ENCODE measurements at regions not wholly inside any gene's neighbourhood (a gene's known extent, or its start where the extent isn't known, plus 50 kb on each side); places are given as distances from the start of the nearest gene placed in this dataset.
"Not testable (repeated sequence)": the region's sequence is repeated elsewhere in the genome, so short reads cannot be mapped to it uniquely, and the experiment has no call there.

GRCh38 chr7:52689912-52690311, 345.5 kb upstream of the POM121L12 start:
- no peak for DNase-seq

GRCh38 chr7:52685333-52685732, 350.1 kb upstream of the POM121L12 start:
- DNase-seq = no peak

- no peak for DNase-seq
Observed at GRCh38 chr7:52684388-52684787, 351.0 kb upstream of the POM121L12 start.

DNA sequence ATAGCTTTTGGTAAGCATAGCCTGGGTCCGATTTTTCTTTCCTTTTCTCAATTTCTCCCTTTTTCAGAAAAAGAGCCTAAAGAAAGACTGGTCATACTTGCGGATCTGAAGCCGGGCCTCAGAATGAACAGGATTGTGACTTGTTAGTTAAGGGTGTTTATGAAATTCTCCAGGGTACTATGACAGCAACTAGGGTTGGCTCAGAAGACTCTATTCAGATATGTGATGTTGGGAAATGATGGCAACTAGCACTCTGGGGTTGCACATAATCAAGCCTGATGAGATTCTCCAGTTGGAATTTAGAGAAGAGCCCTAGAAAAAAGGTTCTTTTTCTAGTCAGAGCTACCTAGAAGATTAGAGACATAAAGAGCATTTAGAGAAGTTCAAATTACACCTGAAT, 352.4 kb upstream of the POM121L12 start:
- DNase-seq = no peak

DNA sequence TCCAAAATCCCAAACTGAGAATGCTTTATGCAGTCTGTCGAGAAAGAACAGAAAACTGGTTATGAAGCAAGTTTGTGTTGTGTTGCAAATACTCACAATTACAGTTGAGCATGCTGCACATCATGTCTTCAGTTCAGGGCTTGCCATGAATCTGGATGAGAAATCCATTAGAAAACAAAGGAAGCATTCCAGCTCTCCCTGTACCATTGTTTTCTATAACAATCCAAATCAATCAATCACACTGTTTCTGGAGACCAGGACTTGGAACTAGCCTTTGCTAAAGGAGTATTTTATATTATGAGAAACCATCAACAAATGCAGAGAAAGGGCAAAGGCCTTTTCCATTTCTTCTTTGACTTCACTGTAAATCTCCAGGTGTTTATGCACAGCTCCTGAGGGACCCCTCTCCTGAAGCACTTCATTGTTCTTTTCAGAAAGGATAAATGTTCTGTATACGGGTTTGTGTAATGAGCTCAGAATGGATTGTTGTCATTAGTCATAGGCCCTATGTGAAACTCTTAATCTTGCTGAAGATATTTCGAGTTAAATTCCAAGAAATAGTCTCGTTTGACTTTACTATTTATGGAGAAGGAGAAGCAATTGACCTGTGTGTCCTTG, 364.7 kb upstream of the POM121L12 start:
- DNase-seq = no peak

GRCh38 chr7:52669031-52669430, 366.4 kb upstream of the POM121L12 start:
- no peak for DNase-seq

DNA sequence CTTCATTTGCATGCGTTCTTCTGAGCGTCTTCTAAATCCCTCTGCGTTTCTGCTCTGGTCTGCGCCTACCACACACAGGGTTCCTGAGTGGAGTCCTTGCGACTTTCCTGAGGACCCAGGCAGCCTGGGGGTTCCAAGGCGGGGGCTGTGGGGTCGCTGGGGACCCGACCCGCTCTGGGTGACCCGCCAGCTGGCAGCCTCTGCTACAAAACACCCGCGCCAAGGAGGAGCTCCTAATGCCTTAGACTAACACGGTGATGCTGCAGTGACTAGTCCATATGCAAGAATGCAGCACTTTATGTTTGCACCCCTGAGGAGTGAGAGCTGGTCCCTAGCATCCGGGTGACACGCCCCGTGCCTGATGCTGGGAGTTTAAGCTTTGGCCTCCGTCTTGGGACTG, 367.0 kb upstream of the POM121L12 start:
- DNase-seq = no peak

DNA sequence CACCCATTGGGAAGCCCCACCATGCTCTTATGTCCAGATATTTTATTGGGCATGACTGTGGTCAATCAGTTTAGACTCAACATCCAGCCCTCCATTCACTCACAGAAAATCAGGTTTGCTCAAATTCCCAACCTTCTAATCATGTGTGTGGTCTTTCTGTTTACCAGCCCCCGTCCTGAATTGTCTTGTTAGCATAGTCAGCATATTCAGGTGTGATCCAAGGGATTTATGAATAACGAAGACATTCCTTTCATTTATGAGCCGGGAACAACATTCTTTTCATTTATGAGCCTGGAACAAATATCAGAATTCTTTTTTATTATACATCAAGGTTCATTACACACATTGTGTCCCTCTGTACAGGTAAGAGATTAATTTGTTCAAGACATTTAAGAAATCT, 376.3 kb upstream of the POM121L12 start:
- no peak for DNase-seq

GRCh38 chr7:52656098-52656497, 379.3 kb upstream of the POM121L12 start:
- no peak for DNase-seq

DNA sequence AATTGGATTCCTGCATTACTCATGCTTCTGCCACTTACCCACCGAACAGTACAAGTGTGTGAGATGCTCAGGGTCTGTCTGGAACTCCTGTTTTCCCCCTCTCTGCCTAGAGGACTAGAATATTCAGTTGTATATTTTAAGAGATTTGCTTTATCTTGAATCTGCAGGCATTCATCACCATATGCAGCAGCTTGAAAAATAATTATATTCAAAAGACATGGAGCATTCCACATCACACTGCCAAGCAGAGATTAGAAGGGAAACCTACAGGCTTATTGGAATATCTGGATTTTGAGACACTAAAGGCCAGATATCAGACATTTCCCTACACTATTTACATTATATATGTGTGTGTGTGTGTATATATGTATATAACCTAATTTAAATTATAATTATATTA, 382.8 kb upstream of the POM121L12 start:
- no peak for DNase-seq

DNA sequence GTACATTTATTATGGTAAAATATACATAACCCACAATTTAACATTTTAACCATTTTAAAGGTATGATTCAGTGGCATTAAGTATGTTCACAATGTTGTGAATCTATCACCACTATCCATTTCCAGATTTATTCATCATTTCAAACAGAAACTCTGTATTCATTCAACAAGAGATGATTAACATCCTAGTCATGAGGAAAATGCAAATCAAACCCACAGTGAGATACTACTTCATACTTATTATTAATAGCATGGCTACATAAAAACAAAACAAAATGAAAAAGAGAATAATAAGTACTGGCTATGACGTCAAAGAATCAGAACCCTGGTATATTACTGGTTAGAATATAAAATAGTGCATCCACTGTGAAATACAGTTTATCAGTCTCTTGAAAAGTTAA, 386.6 kb upstream of the POM121L12 start:
- no peak for DNase-seq

DNA sequence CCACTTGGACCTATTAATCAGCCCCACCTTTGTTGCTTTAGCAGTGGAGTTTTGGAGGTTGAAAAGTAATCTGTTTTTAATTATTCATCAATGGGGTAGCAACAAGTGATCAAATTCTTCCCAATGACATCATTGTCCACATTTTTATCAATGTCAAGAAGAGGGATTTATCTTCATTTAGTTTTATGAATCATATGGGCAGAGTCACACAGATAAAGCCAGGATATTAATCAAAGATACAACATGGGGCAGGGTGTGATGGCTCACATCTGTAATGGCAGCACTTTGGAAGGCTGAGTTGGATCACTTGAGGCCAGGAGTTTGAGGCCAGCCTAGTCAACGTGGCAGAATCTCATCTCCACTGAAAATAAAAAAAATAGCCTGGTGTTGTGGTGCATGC, 388.4 kb upstream of the POM121L12 start:
- no peak for DNase-seq

- no peak for DNase-seq
Observed at GRCh38 chr7:52639981-52640380, 395.5 kb upstream of the POM121L12 start.

GRCh38 chr7:52639126-52639525, 396.3 kb upstream of the POM121L12 start:
- DNase-seq = no peak

- no peak for DNase-seq
Observed at GRCh38 chr7:52635021-52635420, 400.4 kb upstream of the POM121L12 start.

GRCh38 chr7:52620849-52621248, 414.6 kb upstream of the POM121L12 start:
- no peak for DNase-seq

DNA sequence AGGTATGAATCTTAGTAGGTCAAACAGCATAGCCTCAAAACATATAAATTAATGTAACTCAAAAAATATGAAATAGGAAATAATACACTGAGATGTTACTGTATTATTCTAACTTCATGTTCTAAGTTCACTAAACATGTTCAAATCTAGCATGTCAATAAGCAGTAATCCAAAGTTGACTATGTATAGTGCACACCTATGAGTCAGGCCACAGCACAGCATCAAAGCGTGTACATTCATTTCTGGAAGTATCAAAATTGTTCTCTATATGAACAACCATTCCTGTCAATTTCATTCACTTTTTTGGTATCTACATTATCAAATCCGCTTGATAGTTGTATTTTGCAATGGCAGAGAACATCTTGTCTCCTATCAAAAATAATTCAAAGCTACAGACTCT, 418.9 kb upstream of the POM121L12 start:
- no peak for DNase-seq

- no peak for DNase-seq
Observed at GRCh38 chr7:52615021-52615695, 420.3 kb upstream of the POM121L12 start.

DNA sequence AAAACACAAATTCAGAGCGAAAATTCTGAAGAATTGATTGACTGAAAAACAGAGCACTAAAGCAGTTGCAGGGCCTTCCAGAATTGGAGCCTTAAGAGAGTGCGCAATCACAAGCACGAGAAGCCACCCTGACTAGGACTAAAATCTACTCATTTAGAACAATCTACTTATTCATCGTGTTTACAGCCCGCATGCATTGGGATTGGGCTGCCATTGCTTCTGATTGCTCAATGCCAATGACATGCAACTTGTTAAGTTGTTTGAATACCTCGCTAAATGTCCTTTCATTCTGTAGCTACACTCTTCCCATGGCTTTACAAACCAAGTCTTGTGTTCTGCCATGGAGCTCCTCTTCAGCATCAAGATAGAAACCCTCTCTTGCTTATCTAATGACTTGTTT, 425.9 kb upstream of the POM121L12 start:
- DNase-seq = no peak

DNA sequence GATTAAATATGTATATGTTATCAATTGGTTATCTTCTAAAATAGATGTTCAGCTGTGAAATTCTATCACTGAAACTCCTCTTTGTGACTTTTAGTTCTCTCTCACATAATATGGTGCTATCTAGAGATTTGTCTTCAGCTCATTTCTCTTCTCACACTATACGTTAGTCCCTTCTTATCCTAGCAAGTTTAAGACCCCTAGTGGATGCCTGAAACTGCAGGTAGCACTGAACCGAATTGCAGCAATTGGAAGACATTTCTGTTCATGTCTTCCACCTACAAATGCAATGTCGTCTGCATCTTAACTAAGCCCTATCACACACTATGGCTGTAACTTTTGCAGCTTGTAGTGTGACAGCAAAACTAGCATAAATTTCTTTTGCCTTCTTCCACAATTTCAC, 442.7 kb upstream of the POM121L12 start:
- no peak for DNase-seq

- no peak for DNase-seq
Observed at GRCh38 chr7:52586704-52587103, 448.7 kb upstream of the POM121L12 start.

DNA sequence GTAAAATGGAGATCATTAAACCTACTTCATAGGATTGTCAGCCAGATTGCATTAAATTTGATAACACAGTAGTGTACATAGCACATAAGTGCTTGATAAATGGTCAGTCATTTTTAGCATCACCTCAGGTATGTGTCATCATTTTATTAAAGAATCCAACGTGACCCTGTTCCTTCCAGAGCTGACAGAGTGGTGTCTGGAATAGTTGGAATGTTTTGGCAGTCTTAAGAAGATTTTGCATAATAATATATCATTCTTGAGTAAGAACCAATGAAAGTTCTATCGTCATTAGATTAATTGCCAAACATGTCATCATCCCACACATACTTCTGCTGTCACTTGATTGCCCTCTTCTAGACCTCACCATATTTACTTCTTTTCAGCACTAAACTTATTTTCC, 451.4 kb upstream of the POM121L12 start:
- DNase-seq = no peak

GRCh38 chr7:52573141-52573540, 462.3 kb upstream of the POM121L12 start:
- not testable (repeated sequence) for DNase-seq

DNA sequence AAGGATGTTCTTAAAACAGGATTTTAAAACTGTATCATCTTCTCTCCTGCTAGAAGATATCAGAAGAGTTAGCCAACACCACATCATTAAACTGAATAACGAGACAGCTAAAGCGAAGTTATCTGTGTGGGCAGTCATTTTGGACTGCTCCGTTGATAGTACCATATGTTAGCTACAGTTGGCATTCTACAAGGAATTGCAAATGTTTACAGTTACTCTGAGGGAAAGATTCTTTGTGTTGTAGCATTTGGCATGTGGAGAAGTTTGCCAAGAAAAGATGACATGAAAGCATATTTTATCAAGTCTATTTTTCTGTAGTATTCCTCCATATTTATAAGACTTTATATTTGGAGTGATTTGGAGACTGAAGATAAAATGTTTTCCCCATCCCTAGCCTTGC, 464.4 kb upstream of the POM121L12 start:
- DNase-seq = no peak

DNA sequence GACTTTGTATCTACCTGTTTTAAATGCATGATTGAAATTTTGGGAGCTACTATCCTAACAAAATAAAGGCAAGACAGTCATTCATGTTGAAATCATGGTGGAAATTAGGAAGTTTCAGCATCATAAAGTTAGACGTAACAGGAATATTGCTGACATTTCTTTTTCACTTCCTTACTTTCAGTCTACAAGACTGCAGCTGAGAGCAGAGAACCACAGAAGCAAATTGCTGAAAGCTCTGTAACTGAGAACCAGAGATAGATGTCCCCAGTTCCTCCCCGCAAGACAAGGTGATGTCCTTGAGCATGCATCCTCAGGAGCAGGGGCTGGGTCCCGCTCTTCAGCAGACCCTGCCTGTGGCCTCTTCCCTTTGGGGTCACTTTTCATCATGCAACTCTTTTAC, 466.3 kb upstream of the POM121L12 start:
- DNase-seq = no peak

All from AML-193 (cell line).